GM12875 (cell line): ENCODE measurements at regions not wholly inside any gene's neighbourhood (a gene's known extent, or its start where the extent isn't known, plus 50 kb on each side); places are given as distances from the start of the nearest gene placed in this dataset.
"Not testable (repeated sequence)": the region's sequence is repeated elsewhere in the genome, so short reads cannot be mapped to it uniquely, and the experiment has no call there.

Experiments
- H3K4me3 ChIP-seq: one replicate; pipeline ENCODE4 v1.5.1; 2011; ENCODE audit warnings: low read depth, low read length, control low read depth
- CTCF ChIP-seq: IDR thresholded peaks from 2 replicates; pipeline ENCODE4 v1.5.1; 2011; ENCODE audit warnings: low read depth, mild to moderate bottlenecking, control low read depth, inconsistent platforms, low read length, moderate library complexity, borderline replicate concordance; ENCODE audit not compliant: insufficient read depth

- TF ChIP-seq CTCF: no peak
- H3K4me3 ChIP-seq: no peak overlapping the region
Measured at GRCh38 chr11:109522116-109522755, 100.2 kb downstream of the C11orf87 start.

GRCh38 chr11:109525636-109526035 lies 103.6 kb downstream of the C11orf87 start:
- H3K4me3 ChIP-seq: not testable (repeated sequence)

GRCh38 chr11:109526061-109526460 lies 104.1 kb downstream of the C11orf87 start:
- no peak for TF ChIP-seq CTCF
- no peak overlapping the region for H3K4me3 ChIP-seq

GRCh38 chr11:109526931-109527330 lies 104.9 kb downstream of the C11orf87 start:
- no peak overlapping the region for H3K4me3 ChIP-seq
- no peak for TF ChIP-seq CTCF

- no peak overlapping the region for H3K4me3 ChIP-seq
- no peak for TF ChIP-seq CTCF
Measured at GRCh38 chr11:109527496-109527895, 105.5 kb downstream of the C11orf87 start.

- no peak overlapping the region for H3K4me3 ChIP-seq
- no peak for TF ChIP-seq CTCF
Measured at GRCh38 chr11:109547356-109548027, 125.5 kb downstream of the C11orf87 start.

GRCh38 chr11:109552376-109552775 lies 130.4 kb downstream of the C11orf87 start:
- no peak for TF ChIP-seq CTCF
- H3K4me3 ChIP-seq: no peak overlapping the region
